ENCODE measurements at regions not wholly inside any gene's neighbourhood (a gene's known extent, or its start where the extent isn't known, plus 50 kb on each side); places are given as distances from the start of the nearest gene placed in this dataset.

GRCh38 chrX:140071037-140071436 is 105.7 kb upstream of the CXorf66 start:
- Histone ChIP-seq H3K36me3 (ENCODE audit: control insufficient read depth, insufficient read depth, low read length) (no peaks in the 10 kb centered on the region), H3K9me3 (ENCODE audit: control insufficient read depth, insufficient read depth, low read length) (no peaks in the 10 kb centered on the region), H3K27me3 (ENCODE audit: control insufficient read depth, insufficient read depth, low read length) (no peaks in the 10 kb centered on the region), H3K4me1 (ENCODE audit: control insufficient read depth, insufficient read depth, low read length) (no peaks in the 10 kb centered on the region), H3K4me3 (ENCODE audit: low read length) (no peak overlapping the region), H3K27ac (ENCODE audit: low read length) (no peak overlapping the region)
- Mint-ChIP-seq H3K27ac (no peak overlapping the region), H3K4me1 (no peaks in the 10 kb centered on the region), H3K9me3 (no peaks in the 10 kb centered on the region), H3K4me3 (no peak overlapping the region), H3K36me3 (no peaks in the 10 kb centered on the region), H3K27me3 (ENCODE audit: low read depth in 2 of 2) (peaks cover 0 to 6% of the 10 kb centered on the region in 2 donors)
- TF ChIP-seq CTCF (IDR thresholded peaks at IDR 0.05), result no peak
- DNase-seq (no peak), ATAC-seq (no peak)
- intact Hi-C loops (cut with micrococcal nuclease), result no loop called here

- TF ChIP-seq CTCF (IDR thresholded peaks at IDR 0.05), result no peak
- Histone ChIP-seq H3K9me3 (ENCODE audit: control insufficient read depth, insufficient read depth, low read length) (no peaks in the 10 kb centered on the region), H3K27me3 (ENCODE audit: control insufficient read depth, insufficient read depth, low read length) (no peaks in the 10 kb centered on the region), H3K36me3 (ENCODE audit: control insufficient read depth, insufficient read depth, low read length) (no peaks in the 10 kb centered on the region), H3K27ac (ENCODE audit: low read length) (no peak overlapping the region), H3K4me1 (ENCODE audit: control insufficient read depth, insufficient read depth, low read length) (no peaks in the 10 kb centered on the region), H3K4me3 (ENCODE audit: low read length) (no peak overlapping the region)
- WGBS (ENCODE audit: insufficient coverage), result 80% methylated on average over 1 of the region's 3 CpGs
- DNase-seq, result no peak
- Mint-ChIP-seq H3K27me3 (ENCODE audit: low read depth in 2 of 2) (peaks cover 0 to 6% of the 10 kb centered on the region in 2 donors), H3K4me1 (no peaks in the 10 kb centered on the region), H3K4me3 (no peak overlapping the region), H3K9me3 (no peaks in the 10 kb centered on the region), H3K27ac (no peak overlapping the region), H3K36me3 (no peaks in the 10 kb centered on the region)
- intact Hi-C loops (cut with micrococcal nuclease), result no loop called here
- ATAC-seq, result no peak
These were observed 100.8 kb upstream of the CXorf66 start for GRCh38 chrX:140065961-140066662.

GRCh38 chrX:140064993-140065392 is 99.7 kb upstream of the CXorf66 start:
- Histone ChIP-seq H3K36me3 (ENCODE audit: control insufficient read depth, insufficient read depth, low read length) (no peaks in the 10 kb centered on the region), H3K4me1 (ENCODE audit: control insufficient read depth, insufficient read depth, low read length) (no peaks in the 10 kb centered on the region), H3K9me3 (ENCODE audit: control insufficient read depth, insufficient read depth, low read length) (no peaks in the 10 kb centered on the region), H3K4me3 (ENCODE audit: low read length) (no peak overlapping the region), H3K27me3 (ENCODE audit: control insufficient read depth, insufficient read depth, low read length) (no peaks in the 10 kb centered on the region), H3K27ac (ENCODE audit: low read length) (no peak overlapping the region)
- no peaks in the 10 kb centered on the region for H3K4me1 Mint-ChIP-seq
- intact Hi-C loops (cut with micrococcal nuclease), result no loop called here
- no peak for ATAC-seq
- WGBS (ENCODE audit: insufficient coverage), result 32% methylated on average over 4 of the region's 4 CpGs
- DNase-seq, result no peak
- H3K9me3 Mint-ChIP-seq, result no peaks in the 10 kb centered on the region
- H3K36me3 Mint-ChIP-seq, result no peaks in the 10 kb centered on the region
- peaks cover 0 to 6% of the 10 kb centered on the region in 2 donors for H3K27me3 Mint-ChIP-seq (ENCODE audit: low read depth in 2 of 2)
- H3K4me3 Mint-ChIP-seq, result no peak overlapping the region
- no peak for TF ChIP-seq CTCF (IDR thresholded peaks at IDR 0.05)
- no peak overlapping the region for H3K27ac Mint-ChIP-seq

DNA sequence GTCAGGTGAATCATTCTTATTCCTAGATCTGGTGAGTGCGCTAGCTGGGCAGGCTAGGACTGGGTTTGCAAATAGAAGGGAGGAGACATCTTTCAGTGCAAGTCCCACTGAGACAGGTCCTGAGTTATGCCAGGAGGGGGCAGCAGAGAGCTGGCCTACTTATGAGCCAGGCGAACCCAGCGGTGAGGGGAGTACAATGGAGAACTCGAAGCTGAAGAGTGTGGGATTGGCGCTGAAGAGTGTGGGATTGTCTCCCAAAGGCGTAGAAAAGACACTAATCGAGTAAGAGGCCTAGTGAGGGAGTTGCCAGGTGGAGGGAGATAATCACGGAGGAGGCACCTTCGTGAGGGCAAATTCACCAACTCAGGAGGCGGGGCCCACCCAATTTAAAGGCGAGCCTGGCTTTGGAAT is 91.7 kb upstream of the CXorf66 start:
- no peaks in the 10 kb centered on the region for H3K9me3 ChIP-seq (ENCODE audit: control insufficient read depth, insufficient read depth, low read length)
- no peaks in the 10 kb centered on the region for H3K9me3 Mint-ChIP-seq
- H3K4me3 ChIP-seq (ENCODE audit: low read length), result no peak overlapping the region
- H3K4me1 Mint-ChIP-seq, result peaks cover 6 to 7% of the 10 kb centered on the region in 2 donors
- H3K36me3 ChIP-seq (ENCODE audit: control insufficient read depth, insufficient read depth, low read length), result no peaks in the 10 kb centered on the region
- no peaks in the 10 kb centered on the region for H3K36me3 Mint-ChIP-seq
- DNase-seq (peak; percentile 38 to 66), ATAC-seq (peak; percentile 55 to 95 (median 72))
- peaks cover 5 to 15% of the 10 kb centered on the region in 2 donors for H3K27me3 Mint-ChIP-seq (ENCODE audit: low read depth in 2 of 2)
- H3K27ac Mint-ChIP-seq, result no peak overlapping the region
- intact Hi-C loops (cut with micrococcal nuclease), result loop anchor here (5.0 kb wide), 2 partner anchors 85 to 675 kb away; no protein-coding TSS in a partner anchor
- no peaks in the 10 kb centered on the region for H3K27me3 ChIP-seq (ENCODE audit: control insufficient read depth, insufficient read depth, low read length)
- TF ChIP-seq CTCF (IDR thresholded peaks at IDR 0.05), result peak; percentile 65
- 34% methylated on average over 11 of the region's 11 CpGs for WGBS (ENCODE audit: insufficient coverage)
- H3K27ac ChIP-seq (ENCODE audit: low read length), result no peak overlapping the region
- H3K4me3 Mint-ChIP-seq, result no peak overlapping the region
- H3K4me1 ChIP-seq (ENCODE audit: control insufficient read depth, insufficient read depth, low read length), result peaks cover 3% of the 10 kb centered on the region
